Choroid plexus epithelial cell (primary cell): ENCODE measurements at regions not wholly inside any gene's neighbourhood (a gene's known extent, or its start where the extent isn't known, plus 50 kb on each side); places are given as distances from the start of the nearest gene placed in this dataset.

Experiments
- DNase-seq: peaks from one replicate; pipeline ENCODE4 v3.0.0-alpha.2; 2010; ENCODE audit warnings: low read depth
- H3K4me3 ChIP-seq: 2 replicates; pipeline ENCODE4 v1.5.1; 2011; ENCODE audit warnings: low read depth, mild to moderate bottlenecking, control low read depth, low read length, moderate library complexity
- CTCF ChIP-seq: conservative IDR thresholded peaks from 2 replicates; pipeline ENCODE4 v1.5.1; 2011; ENCODE audit warnings: low read depth, mild to moderate bottlenecking, control low read depth, inconsistent platforms, low read length, moderate library complexity

GRCh38 chr5:38086777-38087176 is 171.6 kb upstream of the EGFLAM start:
- no peak for DNase-seq
- H3K4me3 ChIP-seq, result no peak overlapping the region
- no peak for TF ChIP-seq CTCF

GRCh38 chr5:38079620-38080402 is 178.5 kb upstream of the EGFLAM start:
- H3K4me3 ChIP-seq, result no peak overlapping the region
- no peak for DNase-seq
- no peak for TF ChIP-seq CTCF

- no peak for TF ChIP-seq CTCF
- no peak overlapping the region for H3K4me3 ChIP-seq
- DNase-seq, result peak; percentile 32
Measured at GRCh38 chr5:38078161-38078560, 180.2 kb upstream of the EGFLAM start.

GRCh38 chr5:38077652-38078051 is 180.7 kb upstream of the EGFLAM start:
- DNase-seq, result no peak
- H3K4me3 ChIP-seq, result no peak overlapping the region
- no peak for TF ChIP-seq CTCF

- no peak for TF ChIP-seq CTCF
- no peak for DNase-seq
- H3K4me3 ChIP-seq, result no peak overlapping the region
Measured at GRCh38 chr5:38071831-38072694, 186.3 kb upstream of the EGFLAM start.

- no peak for TF ChIP-seq CTCF
- DNase-seq, result no peak
- H3K4me3 ChIP-seq, result no peak overlapping the region
Measured at GRCh38 chr5:38070304-38070950, 187.9 kb upstream of the EGFLAM start.
